Stimulated activated naive CD8-positive, alpha-beta T cell treated with anti-CD3 and anti-CD28 coated beads, Interleukin-15, Interleukin-2, amounts not matched to agents 100 U/mL and 50 U/mL, for 24 hours (primary cell): ENCODE measurements at regions not wholly inside any gene's neighbourhood (a gene's known extent, or its start where the extent isn't known, plus 50 kb on each side); places are given as distances from the start of the nearest gene placed in this dataset.
"Not testable (repeated sequence)": the region's sequence is repeated elsewhere in the genome, so short reads cannot be mapped to it uniquely, and the experiment has no call there.

Experiments used
- ATAC-seq: fragments of 150-1000 bp; cut with Tn5 transposase; one replicate; pipeline ENCODE4 v1.10.0; 2021
- DNase-seq: peaks from one replicate; pipeline ENCODE4 v3.0.0; 2021

GRCh38 chr15:69554279-69554961 is 101.8 kb downstream of the RPLP1 start:
- no peak for ATAC-seq
- no peak for DNase-seq

GRCh38 chr15:69555080-69555479 is 102.5 kb downstream of the RPLP1 start:
- DNase-seq: no peak
- no peak for ATAC-seq

DNA sequence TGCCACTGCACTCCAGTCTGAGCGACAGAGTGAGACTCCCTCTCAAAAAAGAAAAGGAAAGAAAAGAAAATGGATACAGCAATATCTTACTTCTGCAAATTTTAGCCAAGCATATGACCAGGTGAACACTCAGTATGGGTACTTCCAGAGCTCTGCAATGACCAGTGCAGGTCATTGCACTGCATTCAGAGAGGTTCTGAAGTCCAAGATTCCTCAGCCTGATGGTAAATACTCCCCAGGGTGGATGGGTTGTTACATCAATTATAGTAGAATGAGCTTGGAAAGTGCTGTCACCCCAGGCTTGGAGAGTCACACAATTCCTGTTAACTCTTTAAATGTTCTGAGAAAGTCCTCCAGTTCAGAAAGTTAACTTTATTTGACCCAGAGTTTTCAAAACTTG is 103.7 kb downstream of the RPLP1 start:
- no peak for DNase-seq
- no peak for ATAC-seq

GRCh38 chr15:69557020-69557706 is 104.5 kb downstream of the RPLP1 start:
- ATAC-seq (no peak), DNase-seq (no peak)

GRCh38 chr15:69557707-69558409 is 105.2 kb downstream of the RPLP1 start:
- no peak for ATAC-seq
- no peak for DNase-seq

DNA sequence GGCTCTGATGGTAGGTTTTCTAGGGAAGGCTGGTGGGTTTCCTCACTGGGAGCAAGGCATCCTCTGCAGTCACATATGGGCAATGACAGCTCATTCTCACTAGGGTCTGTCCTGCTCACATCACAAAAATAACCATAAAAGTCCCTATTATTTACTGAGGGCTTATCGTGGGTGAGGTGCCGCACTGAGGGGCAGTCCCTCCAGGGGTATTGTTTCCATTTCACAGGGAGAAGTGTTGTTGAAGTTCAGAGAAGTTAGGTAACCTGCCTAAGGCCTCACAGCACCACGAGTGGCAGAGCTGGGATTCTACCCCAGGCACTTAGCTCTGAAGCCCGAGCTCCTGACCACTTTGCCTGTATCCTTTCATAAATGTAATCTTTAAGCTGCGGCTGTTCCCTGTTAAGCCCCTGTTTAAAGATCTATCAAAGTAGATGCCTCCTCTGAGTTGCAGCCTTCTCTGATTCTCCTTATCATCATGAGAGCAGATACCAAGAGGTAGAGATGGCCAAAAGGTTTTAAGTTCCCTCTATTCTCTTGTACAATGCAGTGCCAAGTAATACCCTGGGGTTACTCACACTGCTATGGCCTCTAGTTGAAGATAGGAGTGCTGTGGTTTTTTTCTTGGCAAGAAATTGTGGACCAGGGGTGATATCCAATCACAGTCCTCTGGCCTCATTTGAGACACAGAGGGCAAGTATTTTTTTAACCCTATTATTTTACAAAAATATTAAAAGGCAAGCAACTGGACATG is 107.0 kb downstream of the RPLP1 start:
- DNase-seq: no peak
- peak; percentile 88 for ATAC-seq

DNA sequence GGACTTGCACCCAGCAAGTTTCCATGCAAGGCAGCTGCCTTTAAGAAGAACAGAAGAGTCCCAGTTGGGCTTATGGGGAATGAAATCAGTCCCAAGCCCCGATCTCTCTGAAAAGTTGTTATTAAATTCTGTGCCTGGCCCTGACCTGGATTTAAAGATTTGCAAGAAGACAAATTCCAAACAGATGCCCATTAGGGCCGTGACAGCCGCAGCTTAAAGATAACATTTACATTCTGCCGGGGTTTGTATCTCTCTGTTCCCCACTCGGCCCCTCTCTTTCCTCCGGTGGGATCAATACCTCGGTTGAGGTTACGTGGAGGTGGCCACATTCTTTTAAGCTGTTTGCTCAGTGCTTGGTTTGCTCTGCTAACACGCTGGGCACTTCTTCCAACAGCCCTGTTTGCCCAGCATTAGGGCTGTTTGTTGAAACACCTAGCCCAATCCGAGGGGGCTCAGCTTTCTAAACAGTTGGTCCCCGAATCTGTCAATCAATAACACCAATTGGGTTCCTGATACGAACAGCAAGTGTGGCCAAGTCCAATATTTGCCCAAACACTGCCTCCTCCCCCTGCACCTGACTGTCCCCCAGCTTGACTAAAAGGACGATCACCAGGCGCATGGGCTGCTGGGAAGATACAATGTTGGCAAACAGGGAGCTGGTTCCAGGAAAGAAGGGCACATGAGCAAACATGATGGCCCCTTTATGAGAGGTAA is 108.6 kb downstream of the RPLP1 start:
- DNase-seq (no peak), ATAC-seq (no peak)

- DNase-seq (no peak), ATAC-seq (no peak)
These were observed 109.5 kb downstream of the RPLP1 start for GRCh38 chr15:69562116-69562515.

GRCh38 chr15:69562564-69562963 is 109.9 kb downstream of the RPLP1 start:
- ATAC-seq: no peak
- DNase-seq: no peak

- DNase-seq: no peak
- no peak for ATAC-seq
These were observed 112.5 kb downstream of the RPLP1 start for GRCh38 chr15:69565066-69565655.

DNA sequence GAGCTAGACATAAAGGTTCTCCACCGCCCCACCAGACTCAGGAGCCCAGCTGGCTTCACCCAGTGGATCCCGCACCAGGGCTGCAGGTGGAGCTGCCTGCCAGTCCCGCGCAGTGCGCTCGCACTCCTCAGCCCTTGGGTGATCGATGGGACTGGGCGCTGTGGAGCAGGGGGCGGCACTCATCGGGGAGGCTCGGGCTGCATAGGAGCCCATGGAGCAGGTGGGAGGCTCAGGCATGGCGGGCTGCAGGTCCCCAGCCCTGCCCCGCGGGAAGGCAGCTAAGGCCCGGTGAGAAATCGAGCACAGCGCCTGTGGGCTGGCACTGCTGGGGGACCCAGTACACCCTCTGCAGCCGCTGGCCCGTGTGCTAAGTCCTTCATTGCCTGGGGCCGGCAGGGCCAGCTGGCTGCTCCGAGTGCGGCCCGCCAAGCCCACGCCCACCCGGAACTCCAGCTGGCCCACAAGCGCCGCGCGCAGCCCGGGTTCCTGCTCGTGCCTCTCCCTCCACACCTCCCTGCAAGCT is 114.7 kb downstream of the RPLP1 start:
- not testable (repeated sequence) for DNase-seq, ATAC-seq

- no peak for ATAC-seq
These were observed 115.8 kb downstream of the RPLP1 start for GRCh38 chr15:69568173-69569009.

GRCh38 chr15:69570454-69570853 is 117.8 kb downstream of the RPLP1 start:
- no peak for DNase-seq

More at GRCh38 chr15:69568173-69569009, 115.8 kb downstream of the RPLP1 start:
- no peak for DNase-seq

GRCh38 chr15:69570997-69571396 is 118.4 kb downstream of the RPLP1 start:
- DNase-seq (no peak), ATAC-seq (no peak)

More at GRCh38 chr15:69570454-69570853, 117.8 kb downstream of the RPLP1 start:
- ATAC-seq: no peak

DNA sequence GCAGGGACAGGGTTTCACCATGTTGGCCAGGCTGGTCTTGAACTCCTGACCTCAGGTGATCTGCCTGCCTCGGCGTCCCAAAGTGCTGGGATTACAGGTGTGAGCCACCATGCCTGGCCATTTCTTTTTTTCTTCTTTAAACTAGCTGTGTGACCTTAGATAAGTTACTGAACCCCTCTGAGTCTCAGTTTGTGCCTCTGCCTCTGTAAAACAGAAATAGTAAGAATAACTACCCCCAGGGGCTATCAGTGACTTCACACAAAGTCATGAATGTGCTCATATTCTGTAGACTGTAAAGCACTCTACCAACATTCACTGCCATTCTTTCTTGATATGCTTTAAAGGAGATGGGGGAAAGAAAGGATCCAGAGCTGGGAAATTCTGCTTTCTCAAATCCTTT is 120.7 kb downstream of the RPLP1 start:
- DNase-seq, ATAC-seq: not testable (repeated sequence)

- peak; percentile 55 for DNase-seq
- ATAC-seq: peak; percentile 96
These were observed 121.3 kb downstream of the RPLP1 start for GRCh38 chr15:69573815-69574475.

DNA sequence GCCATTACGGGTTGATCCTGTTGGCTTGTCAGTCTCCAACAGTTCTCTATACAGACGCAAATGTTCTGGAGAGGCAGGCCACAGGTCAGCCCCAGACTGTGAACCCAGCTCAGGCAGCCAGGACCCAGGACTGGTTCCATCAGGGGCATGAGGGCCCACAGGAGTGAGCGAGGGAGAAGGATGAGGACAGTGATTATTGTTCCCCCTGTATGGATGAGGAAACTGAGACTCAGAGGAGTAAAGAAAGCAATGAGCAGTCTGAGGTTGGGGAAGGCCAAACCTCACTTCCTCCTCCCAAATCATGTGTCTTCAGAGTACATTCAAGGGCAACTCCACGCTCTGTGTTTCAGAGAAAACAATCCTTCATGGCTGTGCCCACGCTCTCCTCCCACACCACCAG is 121.9 kb downstream of the RPLP1 start:
- DNase-seq (no peak), ATAC-seq (peak; percentile 5)

DNA sequence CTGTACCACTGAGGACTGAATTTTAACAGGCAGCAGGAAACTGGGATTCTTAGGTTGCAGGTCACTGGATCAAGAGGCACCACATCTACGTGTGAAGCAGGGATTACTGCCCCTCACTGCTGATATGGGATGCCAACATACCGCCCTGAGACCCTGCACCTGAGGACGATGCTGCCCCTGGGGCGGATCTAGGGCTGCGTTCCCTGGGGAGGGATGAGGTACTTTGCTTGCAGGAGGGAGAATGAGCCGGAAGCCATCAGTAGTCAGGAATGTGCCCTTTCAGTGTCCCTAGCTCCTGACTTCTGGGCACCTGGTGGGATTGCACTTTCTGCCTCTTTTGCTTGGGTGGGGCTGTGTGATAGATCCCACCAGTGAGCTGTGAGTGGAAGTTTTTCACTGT is 122.8 kb downstream of the RPLP1 start:
- no peak for DNase-seq
- no peak for ATAC-seq

- peak; percentile 53 for ATAC-seq
- DNase-seq: peak; percentile 77
These were observed 123.5 kb downstream of the RPLP1 start for GRCh38 chr15:69576035-69576526.
